Neural cell (in vitro differentiated cells): ENCODE measurements at regions not wholly inside any gene's neighbourhood (a gene's known extent, or its start where the extent isn't known, plus 50 kb on each side); places are given as distances from the start of the nearest gene placed in this dataset.

Experiments used
- POLR2AphosphoS5 ChIP-seq: IDR thresholded peaks from 2 replicates; pipeline ENCODE4 v1.6.1; 2012
- TF ChIP-seq, protein P1 (sequence below): fragments of 450-650 bp; IDR thresholded peaks from 2 replicates; pipeline ENCODE4 v1.5.1; 2014; ENCODE audit warnings: antibody characterized with exemption, mild to moderate bottlenecking, moderate library complexity; ENCODE audit not compliant: poor library complexity, severe bottlenecking

GRCh38 chr5:61784341-61784740, 452.3 kb downstream of the ZSWIM6 start:
- TF ChIP-seq, protein P1, sequence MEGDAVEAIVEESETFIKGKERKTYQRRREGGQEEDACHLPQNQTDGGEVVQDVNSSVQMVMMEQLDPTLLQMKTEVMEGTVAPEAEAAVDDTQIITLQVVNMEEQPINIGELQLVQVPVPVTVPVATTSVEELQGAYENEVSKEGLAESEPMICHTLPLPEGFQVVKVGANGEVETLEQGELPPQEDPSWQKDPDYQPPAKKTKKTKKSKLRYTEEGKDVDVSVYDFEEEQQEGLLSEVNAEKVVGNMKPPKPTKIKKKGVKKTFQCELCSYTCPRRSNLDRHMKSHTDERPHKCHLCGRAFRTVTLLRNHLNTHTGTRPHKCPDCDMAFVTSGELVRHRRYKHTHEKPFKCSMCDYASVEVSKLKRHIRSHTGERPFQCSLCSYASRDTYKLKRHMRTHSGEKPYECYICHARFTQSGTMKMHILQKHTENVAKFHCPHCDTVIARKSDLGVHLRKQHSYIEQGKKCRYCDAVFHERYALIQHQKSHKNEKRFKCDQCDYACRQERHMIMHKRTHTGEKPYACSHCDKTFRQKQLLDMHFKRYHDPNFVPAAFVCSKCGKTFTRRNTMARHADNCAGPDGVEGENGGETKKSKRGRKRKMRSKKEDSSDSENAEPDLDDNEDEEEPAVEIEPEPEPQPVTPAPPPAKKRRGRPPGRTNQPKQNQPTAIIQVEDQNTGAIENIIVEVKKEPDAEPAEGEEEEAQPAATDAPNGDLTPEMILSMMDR = no peak
- no peak for TF ChIP-seq POLR2AphosphoS5
